Upper lobe of right lung (tissue), 1 donor: ENCODE measurements at regions not wholly inside any gene's neighbourhood (a gene's known extent, or its start where the extent isn't known, plus 50 kb on each side); places are given as distances from the start of the nearest gene placed in this dataset.

ENCODE experiments used
- ATAC-seq: fragments of 200-7000 bp; cut with Tn5 transposase; one replicate; pipeline ENCODE4 v1.9.1; 2020; ENCODE audit warnings: mild to moderate bottlenecking, moderate library complexity
- DNase-seq: peaks from one replicate; pipeline ENCODE4 v3.0.0-alpha.2; 2020
- H3K27ac ChIP-seq: fragments of 200-600 bp; one replicate; pipeline ENCODE4 v1.8.0; 2022
- H3K27me3 ChIP-seq: fragments of 200-600 bp; one replicate; pipeline ENCODE4 v1.8.0; 2022; ENCODE audit warnings: mild to moderate bottlenecking
- H3K36me3 ChIP-seq: fragments of 200-600 bp; one replicate; pipeline ENCODE4 v1.8.0; 2022
- H3K4me1 ChIP-seq: fragments of 200-600 bp; one replicate; pipeline ENCODE4 v1.8.0; 2022
- H3K4me3 ChIP-seq: fragments of 200-600 bp; one replicate; pipeline ENCODE4 v1.8.0; 2022; ENCODE audit warnings: mild to moderate bottlenecking
- H3K9me3 ChIP-seq: fragments of 200-600 bp; one replicate; pipeline ENCODE4 v1.8.0; 2022
- CTCF ChIP-seq: fragments of 200-600 bp; IDR thresholded peaks from one replicate; pipeline ENCODE4 v1.8.0; 2022; ENCODE audit warnings: antibody characterized with exemption
- intact Hi-C: fragments of 100-400 bp; cut with DNase I; formaldehyde crosslinking; loops from one replicate; pipeline ENCODE4 v1.11.0; 2022
- donor health status: DM: no; HTN: yes; CAD: no; lungs with severe emphysema.

GRCh38 chr2:16561676-16562075, 104.0 kb downstream of the CYRIA start:
- intact Hi-C loops = no loop called here
- no peak overlapping the region for H3K4me3 ChIP-seq
- H3K27me3 ChIP-seq = no peaks in the 10 kb centered on the region
- peaks cover 82% of the 10 kb centered on the region for H3K36me3 ChIP-seq
- no peaks in the 10 kb centered on the region for H3K9me3 ChIP-seq
- no peak for TF ChIP-seq CTCF
- ATAC-seq = no peak
- no peak for DNase-seq
- no peaks in the 10 kb centered on the region for H3K4me1 ChIP-seq
- no peak overlapping the region for H3K27ac ChIP-seq

- Histone ChIP-seq H3K27me3 (no peaks in the 10 kb centered on the region), H3K27ac (no peak overlapping the region), H3K4me1 (no peaks in the 10 kb centered on the region), H3K9me3 (no peaks in the 10 kb centered on the region), H3K36me3 (peaks cover 86% of the 10 kb centered on the region), H3K4me3 (no peak overlapping the region)
- DNase-seq (no peak), ATAC-seq (no peak)
- intact Hi-C loops = no loop called here
- TF ChIP-seq CTCF = no peak
Measured at GRCh38 chr2:16561251-16561650, 104.4 kb downstream of the CYRIA start.

- no peak for TF ChIP-seq CTCF
- Histone ChIP-seq H3K9me3 (no peaks in the 10 kb centered on the region), H3K4me1 (no peaks in the 10 kb centered on the region), H3K36me3 (peaks cover 92% of the 10 kb centered on the region), H3K4me3 (no peak overlapping the region), H3K27ac (no peak overlapping the region), H3K27me3 (no peaks in the 10 kb centered on the region)
- intact Hi-C loops = no loop called here
- no peak for ATAC-seq
- DNase-seq = no peak
Measured at GRCh38 chr2:16559278-16560067, 106.2 kb downstream of the CYRIA start.

- ATAC-seq (no peak), DNase-seq (no peak)
- H3K36me3 ChIP-seq = peaks cover 75% of the 10 kb centered on the region
- no peaks in the 10 kb centered on the region for H3K4me1 ChIP-seq
- H3K27me3 ChIP-seq = no peaks in the 10 kb centered on the region
- no peak overlapping the region for H3K4me3 ChIP-seq
- no peak overlapping the region for H3K27ac ChIP-seq
- TF ChIP-seq CTCF = no peak
- intact Hi-C loops = no loop called here
- no peaks in the 10 kb centered on the region for H3K9me3 ChIP-seq
Measured at GRCh38 chr2:16554060-16554583, 111.5 kb downstream of the CYRIA start.

- no peak for DNase-seq
- no peaks in the 10 kb centered on the region for H3K4me1 ChIP-seq
- no peaks in the 10 kb centered on the region for H3K9me3 ChIP-seq
- ATAC-seq = peak; percentile 82
- TF ChIP-seq CTCF = peak; percentile 60
- peaks cover 66% of the 10 kb centered on the region for H3K36me3 ChIP-seq
- intact Hi-C loops = no loop called here
- H3K27me3 ChIP-seq = no peaks in the 10 kb centered on the region
- no peak overlapping the region for H3K4me3 ChIP-seq
- H3K27ac ChIP-seq = no peak overlapping the region
Measured at GRCh38 chr2:16553226-16553625, 112.4 kb downstream of the CYRIA start.
